ENCODE measurements at regions not wholly inside any gene's neighbourhood (a gene's known extent, or its start where the extent isn't known, plus 50 kb on each side); places are given as distances from the start of the nearest gene placed in this dataset.

GRCh38 chr9:91062281-91062680 is 260.7 kb downstream of the SYK start:
- no peak overlapping the region for H3K27ac ChIP-seq
- no peak for DNase-seq (ENCODE audit: low read depth, low spot score)

- DNase-seq (ENCODE audit: low read depth, low spot score): no peak
- H3K27ac ChIP-seq: no peak overlapping the region
These were observed 261.9 kb downstream of the SYK start for GRCh38 chr9:91063471-91063870.

- no peak for DNase-seq (ENCODE audit: low read depth, low spot score)
These were observed 263.8 kb downstream of the SYK start for GRCh38 chr9:91065231-91066041.

GRCh38 chr9:91066042-91066415 is 264.4 kb downstream of the SYK start:
- DNase-seq (ENCODE audit: low read depth, low spot score): no peak
- H3K27ac ChIP-seq: no peak overlapping the region

More at GRCh38 chr9:91065231-91066041, 263.8 kb downstream of the SYK start:
- no peak overlapping the region for H3K27ac ChIP-seq

- no peak for DNase-seq (ENCODE audit: low read depth, low spot score)
These were observed 265.2 kb downstream of the SYK start for GRCh38 chr9:91066856-91067255.

GRCh38 chr9:91067306-91067860 is 265.8 kb downstream of the SYK start:
- no peak for DNase-seq (ENCODE audit: low read depth, low spot score)
- H3K27ac ChIP-seq: no peak overlapping the region

More at GRCh38 chr9:91066856-91067255, 265.2 kb downstream of the SYK start:
- no peak overlapping the region for H3K27ac ChIP-seq

GRCh38 chr9:91071184-91071990 is 269.8 kb downstream of the SYK start:
- peak; percentile 76 for DNase-seq (ENCODE audit: low read depth, low spot score)
- peak overlapping the region; percentile 2 for H3K27ac ChIP-seq

GRCh38 chr9:91073049-91073810 is 271.6 kb downstream of the SYK start:
- no peak overlapping the region for H3K27ac ChIP-seq
- no peak for DNase-seq (ENCODE audit: low read depth, low spot score)

- DNase-seq (ENCODE audit: low read depth, low spot score): no peak
- H3K27ac ChIP-seq: no peak overlapping the region
These were observed 272.5 kb downstream of the SYK start for GRCh38 chr9:91073811-91074771.

- no peak overlapping the region for H3K27ac ChIP-seq
- no peak for DNase-seq (ENCODE audit: low read depth, low spot score)
These were observed 273.2 kb downstream of the SYK start for GRCh38 chr9:91074866-91075265.

GRCh38 chr9:91075279-91075678 is 273.7 kb downstream of the SYK start:
- DNase-seq (ENCODE audit: low read depth, low spot score): no peak
- no peak overlapping the region for H3K27ac ChIP-seq

GRCh38 chr9:91077624-91078368 is 276.2 kb downstream of the SYK start:
- DNase-seq (ENCODE audit: low read depth, low spot score): no peak

GRCh38 chr9:91078369-91078695 is 276.7 kb downstream of the SYK start:
- H3K27ac ChIP-seq: no peak overlapping the region
- no peak for DNase-seq (ENCODE audit: low read depth, low spot score)

More at GRCh38 chr9:91077624-91078368, 276.2 kb downstream of the SYK start:
- H3K27ac ChIP-seq: no peak overlapping the region

GRCh38 chr9:91082731-91083130 is 279.0 kb downstream of the AUH start:
- no peak overlapping the region for H3K27ac ChIP-seq
- DNase-seq (ENCODE audit: low read depth, low spot score): no peak

- DNase-seq (ENCODE audit: low read depth, low spot score): no peak
These were observed 276.7 kb downstream of the AUH start for GRCh38 chr9:91084896-91085516.

GRCh38 chr9:91085517-91086291 is 276.0 kb downstream of the AUH start:
- H3K27ac ChIP-seq: no peak overlapping the region
- no peak for DNase-seq (ENCODE audit: low read depth, low spot score)

More at GRCh38 chr9:91084896-91085516, 276.7 kb downstream of the AUH start:
- H3K27ac ChIP-seq: no peak overlapping the region

- no peak for DNase-seq (ENCODE audit: low read depth, low spot score)
- no peak overlapping the region for H3K27ac ChIP-seq
These were observed 274.9 kb downstream of the AUH start for GRCh38 chr9:91086657-91087461.
